ENCODE measurements at regions not wholly inside any gene's neighbourhood (a gene's known extent, or its start where the extent isn't known, plus 50 kb on each side); places are given as distances from the start of the nearest gene placed in this dataset.

DNA sequence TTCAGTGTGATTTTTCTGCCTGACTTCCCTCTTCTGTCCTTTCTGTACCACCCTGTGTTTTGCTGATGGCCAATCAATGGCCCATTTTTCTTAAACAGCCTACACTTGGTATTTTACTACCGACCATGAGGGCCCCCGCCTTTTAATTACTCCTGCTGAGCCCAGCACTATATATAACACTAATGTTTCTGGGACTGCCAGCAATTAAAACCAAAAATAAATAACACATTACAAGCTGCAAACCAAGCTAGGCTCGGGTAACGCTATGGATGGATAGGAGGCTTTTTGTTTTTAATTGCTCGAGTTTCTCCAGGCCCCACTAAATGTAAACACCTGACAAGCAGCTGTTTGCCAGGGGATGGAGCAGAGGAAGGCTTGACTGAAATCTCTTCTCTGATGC lies 915.4 kb upstream of the AUTS2 start (continued):
- TF ChIP-seq, protein P1, sequence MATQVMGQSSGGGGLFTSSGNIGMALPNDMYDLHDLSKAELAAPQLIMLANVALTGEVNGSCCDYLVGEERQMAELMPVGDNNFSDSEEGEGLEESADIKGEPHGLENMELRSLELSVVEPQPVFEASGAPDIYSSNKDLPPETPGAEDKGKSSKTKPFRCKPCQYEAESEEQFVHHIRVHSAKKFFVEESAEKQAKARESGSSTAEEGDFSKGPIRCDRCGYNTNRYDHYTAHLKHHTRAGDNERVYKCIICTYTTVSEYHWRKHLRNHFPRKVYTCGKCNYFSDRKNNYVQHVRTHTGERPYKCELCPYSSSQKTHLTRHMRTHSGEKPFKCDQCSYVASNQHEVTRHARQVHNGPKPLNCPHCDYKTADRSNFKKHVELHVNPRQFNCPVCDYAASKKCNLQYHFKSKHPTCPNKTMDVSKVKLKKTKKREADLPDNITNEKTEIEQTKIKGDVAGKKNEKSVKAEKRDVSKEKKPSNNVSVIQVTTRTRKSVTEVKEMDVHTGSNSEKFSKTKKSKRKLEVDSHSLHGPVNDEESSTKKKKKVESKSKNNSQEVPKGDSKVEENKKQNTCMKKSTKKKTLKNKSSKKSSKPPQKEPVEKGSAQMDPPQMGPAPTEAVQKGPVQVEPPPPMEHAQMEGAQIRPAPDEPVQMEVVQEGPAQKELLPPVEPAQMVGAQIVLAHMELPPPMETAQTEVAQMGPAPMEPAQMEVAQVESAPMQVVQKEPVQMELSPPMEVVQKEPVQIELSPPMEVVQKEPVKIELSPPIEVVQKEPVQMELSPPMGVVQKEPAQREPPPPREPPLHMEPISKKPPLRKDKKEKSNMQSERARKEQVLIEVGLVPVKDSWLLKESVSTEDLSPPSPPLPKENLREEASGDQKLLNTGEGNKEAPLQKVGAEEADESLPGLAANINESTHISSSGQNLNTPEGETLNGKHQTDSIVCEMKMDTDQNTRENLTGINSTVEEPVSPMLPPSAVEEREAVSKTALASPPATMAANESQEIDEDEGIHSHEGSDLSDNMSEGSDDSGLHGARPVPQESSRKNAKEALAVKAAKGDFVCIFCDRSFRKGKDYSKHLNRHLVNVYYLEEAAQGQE (IDR thresholded peaks at IDR 0.05; ENCODE audit: unreplicated experiment), result no peak
- TF ChIP-seq, protein P2, sequence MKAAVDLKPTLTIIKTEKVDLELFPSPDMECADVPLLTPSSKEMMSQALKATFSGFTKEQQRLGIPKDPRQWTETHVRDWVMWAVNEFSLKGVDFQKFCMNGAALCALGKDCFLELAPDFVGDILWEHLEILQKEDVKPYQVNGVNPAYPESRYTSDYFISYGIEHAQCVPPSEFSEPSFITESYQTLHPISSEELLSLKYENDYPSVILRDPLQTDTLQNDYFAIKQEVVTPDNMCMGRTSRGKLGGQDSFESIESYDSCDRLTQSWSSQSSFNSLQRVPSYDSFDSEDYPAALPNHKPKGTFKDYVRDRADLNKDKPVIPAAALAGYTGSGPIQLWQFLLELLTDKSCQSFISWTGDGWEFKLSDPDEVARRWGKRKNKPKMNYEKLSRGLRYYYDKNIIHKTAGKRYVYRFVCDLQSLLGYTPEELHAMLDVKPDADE (IDR thresholded peaks at IDR 0.05), result no peak

DNA sequence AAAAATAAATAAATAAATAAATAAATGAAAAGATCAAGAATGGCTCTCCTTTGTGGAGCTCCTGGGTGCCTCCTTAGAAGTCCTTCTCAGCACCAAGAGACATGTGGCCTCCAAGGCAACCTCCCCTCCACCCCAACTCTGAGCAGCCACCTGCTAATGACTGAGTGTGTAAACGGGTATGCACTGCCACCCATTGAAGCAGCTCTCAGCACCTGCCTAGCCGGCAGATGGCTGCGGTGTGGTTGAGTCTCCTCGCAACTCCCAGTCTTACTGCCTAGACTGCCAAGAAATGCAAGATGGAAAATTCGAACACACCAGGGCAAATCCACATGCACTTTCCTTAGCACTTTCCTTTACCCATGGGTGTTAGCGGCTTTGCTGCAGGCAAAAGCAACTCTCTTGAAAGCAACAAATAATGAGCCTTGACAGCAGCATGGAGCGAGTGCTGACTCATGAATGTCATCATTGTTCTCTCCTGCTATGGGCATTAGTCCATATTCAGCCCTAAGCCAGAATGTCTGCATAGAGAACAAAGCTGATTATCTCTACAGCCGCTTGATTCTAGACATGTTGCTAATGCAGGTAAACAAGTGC lies 913.9 kb upstream of the AUTS2 start:
- no peak for ATAC-seq
- Histone ChIP-seq H4K20me1 (replicated peaks; ENCODE audit: insufficient read depth) (no peaks in the 10 kb centered on the region), H3K79me2 (replicated peaks; ENCODE audit: insufficient read depth) (no peaks in the 10 kb centered on the region), H3K27ac (ENCODE audit: low read depth) (no peak overlapping the region), H3F3A (replicated peaks; ENCODE audit: low read depth) (no peaks in the 10 kb centered on the region), H3K36me3 (ENCODE audit: insufficient read depth) (no peaks in the 10 kb centered on the region), H2AFZ (no peak overlapping the region), H3K9me2 (ENCODE audit: insufficient read depth) (no peaks in the 10 kb centered on the region), H3K4me2 (no peak overlapping the region), H3K27me3 (ENCODE audit: insufficient read depth) (no peaks in the 10 kb centered on the region), H3K4me1 (ENCODE audit: insufficient read depth) (no peaks in the 10 kb centered on the region), H3K4me3 (no peak overlapping the region)
- Mint-ChIP-seq H3K27me3 (ENCODE audit: insufficient read depth, low read depth, poor library complexity) (peaks cover 10% of the 10 kb centered on the region), H3K4me1 (no peaks in the 10 kb centered on the region), H3K9me3 (peaks cover 99% of the 10 kb centered on the region), H3K27ac (no peak overlapping the region), H3K4me3 (no peak overlapping the region), H3K36me3 (ENCODE audit: low read depth) (peaks cover 34% of the 10 kb centered on the region)
- TF ChIP-seq STAT1 (IDR thresholded peaks at IDR 0.05; ENCODE audit: unreplicated experiment) (no peak), EZH2 (IDR thresholded peaks at IDR 0.05; ENCODE audit: low read depth, unreplicated experiment) (no peak), ZNF114 (CRISPR knock-in tag; IDR thresholded peaks at IDR 0.05) (no peak), ZNF331 (CRISPR knock-in tag; IDR thresholded peaks at IDR 0.05; ENCODE audit: low read depth) (no peak), JUNB (IDR thresholded peaks at IDR 0.05; ENCODE audit: unreplicated experiment) (no peak), POLR2AphosphoS5 (IDR thresholded peaks at IDR 0.05; ENCODE audit: low read depth) (no peak)
- TF ChIP-seq, protein P3, sequence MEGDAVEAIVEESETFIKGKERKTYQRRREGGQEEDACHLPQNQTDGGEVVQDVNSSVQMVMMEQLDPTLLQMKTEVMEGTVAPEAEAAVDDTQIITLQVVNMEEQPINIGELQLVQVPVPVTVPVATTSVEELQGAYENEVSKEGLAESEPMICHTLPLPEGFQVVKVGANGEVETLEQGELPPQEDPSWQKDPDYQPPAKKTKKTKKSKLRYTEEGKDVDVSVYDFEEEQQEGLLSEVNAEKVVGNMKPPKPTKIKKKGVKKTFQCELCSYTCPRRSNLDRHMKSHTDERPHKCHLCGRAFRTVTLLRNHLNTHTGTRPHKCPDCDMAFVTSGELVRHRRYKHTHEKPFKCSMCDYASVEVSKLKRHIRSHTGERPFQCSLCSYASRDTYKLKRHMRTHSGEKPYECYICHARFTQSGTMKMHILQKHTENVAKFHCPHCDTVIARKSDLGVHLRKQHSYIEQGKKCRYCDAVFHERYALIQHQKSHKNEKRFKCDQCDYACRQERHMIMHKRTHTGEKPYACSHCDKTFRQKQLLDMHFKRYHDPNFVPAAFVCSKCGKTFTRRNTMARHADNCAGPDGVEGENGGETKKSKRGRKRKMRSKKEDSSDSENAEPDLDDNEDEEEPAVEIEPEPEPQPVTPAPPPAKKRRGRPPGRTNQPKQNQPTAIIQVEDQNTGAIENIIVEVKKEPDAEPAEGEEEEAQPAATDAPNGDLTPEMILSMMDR (conservative IDR thresholded peaks at IDR 0.05; ENCODE audit: low read depth in 2 of 2), result no peak
- TF ChIP-seq, protein P2 (IDR thresholded peaks at IDR 0.05), result no peak
- TF ChIP-seq, protein P1 (IDR thresholded peaks at IDR 0.05; ENCODE audit: unreplicated experiment), result no peak
- no peak for DNase-seq (ENCODE audit: low spot score)
